ENCODE measurements at regions not wholly inside any gene's neighbourhood (a gene's known extent, or its start where the extent isn't known, plus 50 kb on each side); places are given as distances from the start of the nearest gene placed in this dataset.

DNA sequence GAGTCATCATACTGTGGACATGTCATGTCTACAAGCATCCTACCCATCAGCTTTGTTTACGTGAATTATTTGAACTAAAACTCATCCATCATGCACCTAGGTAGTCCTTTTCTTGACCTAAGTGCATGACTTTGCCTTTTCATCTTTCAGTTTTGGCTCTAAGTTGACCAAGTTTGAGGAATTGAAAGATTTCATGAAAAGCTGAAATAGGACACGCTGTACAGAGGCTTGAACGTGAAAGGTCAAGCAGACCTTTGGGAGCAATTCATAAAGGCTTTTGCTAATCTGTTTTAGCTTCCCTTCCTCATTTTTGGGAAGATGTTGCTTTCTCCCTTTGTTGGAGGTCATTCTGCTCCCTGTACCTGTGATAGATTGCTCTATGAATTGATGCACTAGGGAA lies 55.1 kb upstream of the MLIP start:
- Histone ChIP-seq H3K4me1 (ENCODE audit: control insufficient read depth in 3 of 3, insufficient read depth in 2 of 3, low read depth in 1 of 3, low read length in 2 of 3) (peaks cover 0 to 11% (median 2%) of the 10 kb centered on the region in 3 donors), H3K4me3 (ENCODE audit: low read depth in 1 of 3, low read length in 3 of 3) (no peak overlapping the region), H3K36me3 (ENCODE audit: control insufficient read depth in 3 of 3, insufficient read depth in 2 of 3, low read depth in 1 of 3, low read length in 3 of 3) (no peaks in the 10 kb centered on the region), H3K9me3 (ENCODE audit: control insufficient read depth in 2 of 2, insufficient read depth in 1 of 2, low read depth in 1 of 2, low read length in 1 of 2) (no peaks in the 10 kb centered on the region), H3K27me3 (ENCODE audit: control insufficient read depth in 3 of 3, insufficient read depth in 3 of 3, low read length in 3 of 3) (no peaks in the 10 kb centered on the region), H3K27ac (ENCODE audit: low read depth in 1 of 3, low read length in 2 of 3) (no peak overlapping the region)
- WGBS, 3 donors: 91 to 95% (median 93%) methylated on average over 3 of the region's 3 CpGs
- no peak for DNase-seq
- FAIRE-seq: no peak

DNA sequence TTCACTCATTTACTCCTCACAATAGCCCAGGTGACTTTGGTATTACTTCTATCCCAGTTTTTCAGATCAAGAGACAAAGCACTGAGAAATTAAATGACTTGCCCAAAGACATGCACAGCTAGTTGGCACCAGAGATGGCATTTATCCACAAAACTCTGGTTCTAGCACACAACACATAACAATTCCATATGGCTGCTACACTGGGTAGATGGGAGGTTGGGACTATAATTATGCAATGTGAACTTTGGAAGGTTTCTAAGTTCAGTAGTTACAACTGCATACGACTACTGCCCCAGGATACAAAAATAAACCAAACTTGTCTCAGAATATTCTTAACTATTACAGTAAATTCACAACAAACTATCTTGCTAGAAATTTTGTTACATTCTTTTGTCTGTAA lies 54.2 kb upstream of the MLIP start:
- H3K27ac ChIP-seq (ENCODE audit: low read depth in 1 of 3, low read length in 2 of 3): no peak overlapping the region
- DNase-seq: peak; percentile 67 to 76
- no peak for FAIRE-seq
- no peaks in the 10 kb centered on the region for H3K27me3 ChIP-seq (ENCODE audit: control insufficient read depth in 3 of 3, insufficient read depth in 3 of 3, low read length in 3 of 3)
- no peaks in the 10 kb centered on the region for H3K9me3 ChIP-seq (ENCODE audit: control insufficient read depth in 2 of 2, insufficient read depth in 1 of 2, low read depth in 1 of 2, low read length in 1 of 2)
- 17 to 50% (median 22%) methylated on average over 1 of the region's 1 CpG for WGBS, 3 donors
- H3K36me3 ChIP-seq (ENCODE audit: control insufficient read depth in 3 of 3, insufficient read depth in 2 of 3, low read depth in 1 of 3, low read length in 3 of 3): no peaks in the 10 kb centered on the region
- H3K4me3 ChIP-seq (ENCODE audit: low read depth in 1 of 3, low read length in 3 of 3): no peak overlapping the region
- H3K4me1 ChIP-seq (ENCODE audit: control insufficient read depth in 3 of 3, insufficient read depth in 2 of 3, low read depth in 1 of 3, low read length in 2 of 3): peaks cover 0 to 11% (median 4%) of the 10 kb centered on the region in 3 donors

GRCh38 chr6:54058236-54058635 lies 53.0 kb upstream of the MLIP start:
- H3K9me3 ChIP-seq (ENCODE audit: control insufficient read depth in 2 of 2, insufficient read depth in 1 of 2, low read depth in 1 of 2, low read length in 1 of 2): no peaks in the 10 kb centered on the region
- DNase-seq (peak; percentile 13 to 56), FAIRE-seq (no peak)
- no peak overlapping the region for H3K4me3 ChIP-seq (ENCODE audit: low read depth in 1 of 3, low read length in 3 of 3)
- H3K27me3 ChIP-seq (ENCODE audit: control insufficient read depth in 3 of 3, insufficient read depth in 3 of 3, low read length in 3 of 3): no peaks in the 10 kb centered on the region
- H3K27ac ChIP-seq (ENCODE audit: low read depth in 1 of 3, low read length in 2 of 3): no peak overlapping the region
- H3K36me3 ChIP-seq (ENCODE audit: control insufficient read depth in 3 of 3, insufficient read depth in 2 of 3, low read depth in 1 of 3, low read length in 3 of 3): no peaks in the 10 kb centered on the region
- H3K4me1 ChIP-seq (ENCODE audit: control insufficient read depth in 3 of 3, insufficient read depth in 2 of 3, low read depth in 1 of 3, low read length in 2 of 3): peaks cover 0 to 11% (median 4%) of the 10 kb centered on the region in 3 donors

GRCh38 chr6:54059683-54060082 lies 51.6 kb upstream of the MLIP start:
- H3K27me3 ChIP-seq (ENCODE audit: control insufficient read depth in 3 of 3, insufficient read depth in 3 of 3, low read length in 3 of 3): no peaks in the 10 kb centered on the region
- FAIRE-seq (no peak), DNase-seq (no peak)
- 46 to 72% (median 58%) methylated on average over 2 of the region's 2 CpGs for WGBS, 3 donors
- H3K27ac ChIP-seq (ENCODE audit: low read depth in 1 of 3, low read length in 2 of 3): no peak overlapping the region
- no peak overlapping the region for H3K4me3 ChIP-seq (ENCODE audit: low read depth in 1 of 3, low read length in 3 of 3)
- no peaks in the 10 kb centered on the region for H3K36me3 ChIP-seq (ENCODE audit: control insufficient read depth in 3 of 3, insufficient read depth in 2 of 3, low read depth in 1 of 3, low read length in 3 of 3)
- H3K9me3 ChIP-seq (ENCODE audit: control insufficient read depth in 2 of 2, insufficient read depth in 1 of 2, low read depth in 1 of 2, low read length in 1 of 2): no peaks in the 10 kb centered on the region
- peaks cover 0 to 4% (median 4%) of the 10 kb centered on the region in 3 donors for H3K4me1 ChIP-seq (ENCODE audit: control insufficient read depth in 3 of 3, insufficient read depth in 2 of 3, low read depth in 1 of 3, low read length in 2 of 3)

DNA sequence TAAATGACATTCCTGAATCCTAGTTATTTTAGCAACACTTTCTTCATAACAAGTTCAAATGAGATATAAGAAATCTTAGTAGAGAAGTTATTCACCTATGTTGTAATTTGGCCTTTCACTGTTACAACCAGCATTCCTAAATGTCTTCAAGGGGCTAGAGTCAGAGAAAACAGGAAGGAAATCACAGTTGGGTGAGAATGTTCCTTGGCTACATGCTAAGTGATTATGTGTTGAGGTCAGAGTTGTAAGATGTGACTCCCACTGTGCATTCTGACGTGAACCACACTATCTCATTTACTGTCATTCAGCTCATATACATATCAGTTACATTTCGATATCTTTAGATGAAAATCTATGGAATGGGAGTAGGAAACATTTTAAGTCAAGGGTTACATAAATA lies 51.0 kb upstream of the MLIP start:
- 71 to 80% (median 74%) methylated on average over 2 of the region's 2 CpGs for WGBS, 3 donors
- Histone ChIP-seq H3K36me3 (ENCODE audit: control insufficient read depth in 3 of 3, insufficient read depth in 2 of 3, low read depth in 1 of 3, low read length in 3 of 3) (no peaks in the 10 kb centered on the region), H3K4me1 (ENCODE audit: control insufficient read depth in 3 of 3, insufficient read depth in 2 of 3, low read depth in 1 of 3, low read length in 2 of 3) (peaks cover 0 to 4% (median 4%) of the 10 kb centered on the region in 3 donors), H3K27me3 (ENCODE audit: control insufficient read depth in 3 of 3, insufficient read depth in 3 of 3, low read length in 3 of 3) (no peaks in the 10 kb centered on the region), H3K27ac (ENCODE audit: low read depth in 1 of 3, low read length in 2 of 3) (no peak overlapping the region), H3K9me3 (ENCODE audit: control insufficient read depth in 2 of 2, insufficient read depth in 1 of 2, low read depth in 1 of 2, low read length in 1 of 2) (no peaks in the 10 kb centered on the region), H3K4me3 (ENCODE audit: low read depth in 1 of 3, low read length in 3 of 3) (no peak overlapping the region)
- DNase-seq: no peak
- no peak for FAIRE-seq
